ENCODE measurements at regions not wholly inside any gene's neighbourhood (a gene's known extent, or its start where the extent isn't known, plus 50 kb on each side); places are given as distances from the start of the nearest gene placed in this dataset.

- no peak for DNase-seq (ENCODE audit: low read depth in 2 of 2)
- no peak overlapping the region for H3K4me3 ChIP-seq (replicated peaks in 1 of 2; ENCODE audit: low read depth in 2 of 2, low read length in 2 of 2)
- TF ChIP-seq CTCF (IDR thresholded peaks at IDR 0.05; ENCODE audit: low read depth, low read length): no peak
These were observed 69.2 kb upstream of the PIM1 start for GRCh38 chr6:37100745-37101144.

- TF ChIP-seq CTCF (IDR thresholded peaks at IDR 0.05; ENCODE audit: low read depth, low read length): no peak
- DNase-seq (ENCODE audit: low read depth in 2 of 2): no peak
- H3K4me3 ChIP-seq (replicated peaks in 1 of 2; ENCODE audit: low read depth in 2 of 2, low read length in 2 of 2): no peak overlapping the region
These were observed 68.0 kb upstream of the PIM1 start for GRCh38 chr6:37101991-37102298.

GRCh38 chr6:37102299-37103168, 67.4 kb upstream of the PIM1 start:
- no peak for TF ChIP-seq CTCF (IDR thresholded peaks at IDR 0.05; ENCODE audit: low read depth, low read length)
- H3K4me3 ChIP-seq (replicated peaks in 1 of 2; ENCODE audit: low read depth in 2 of 2, low read length in 2 of 2): peak overlapping the region; percentile 12 to 42
- peak; percentile 88 to 98 for DNase-seq (ENCODE audit: low read depth in 2 of 2)

- peak in 1 of 2 donors; percentile 55 for DNase-seq (ENCODE audit: low read depth in 2 of 2)
- TF ChIP-seq CTCF (IDR thresholded peaks at IDR 0.05; ENCODE audit: low read depth, low read length): no peak
- peak overlapping the region in 1 of 2 donors; percentile 42 for H3K4me3 ChIP-seq (replicated peaks in 1 of 2; ENCODE audit: low read depth in 2 of 2, low read length in 2 of 2)
These were observed 66.5 kb upstream of the PIM1 start for GRCh38 chr6:37103169-37104039.

- TF ChIP-seq CTCF (IDR thresholded peaks at IDR 0.05; ENCODE audit: low read depth, low read length): no peak
- no peak overlapping the region for H3K4me3 ChIP-seq (replicated peaks in 1 of 2; ENCODE audit: low read depth in 2 of 2, low read length in 2 of 2)
- no peak for DNase-seq (ENCODE audit: low read depth in 2 of 2)
These were observed 65.2 kb upstream of the PIM1 start for GRCh38 chr6:37104824-37105147.

GRCh38 chr6:37105148-37106050, 64.6 kb upstream of the PIM1 start:
- no peak for DNase-seq (ENCODE audit: low read depth in 2 of 2)
- H3K4me3 ChIP-seq (replicated peaks in 1 of 2; ENCODE audit: low read depth in 2 of 2, low read length in 2 of 2): no peak overlapping the region
- TF ChIP-seq CTCF (IDR thresholded peaks at IDR 0.05; ENCODE audit: low read depth, low read length): no peak
